Cardiac fibroblast (primary cell): ENCODE measurements at regions not wholly inside any gene's neighbourhood (a gene's known extent, or its start where the extent isn't known, plus 50 kb on each side); places are given as distances from the start of the nearest gene placed in this dataset.

Experiments
- DNase-seq, 2 donors: peaks; one replicate each; pipeline versions ENCODE4 v3.0.0 to v3.0.0-alpha.2; 2010; ENCODE audit warnings: low read depth in 2 of 2
- H3K4me3 ChIP-seq, 2 donors: replicated peaks in 1 of 2; 1 replicate in 1 of 2; 2 replicates in 1 of 2; pipeline ENCODE4 v1.5.1; 2011; ENCODE audit warnings: low read depth in 2 of 2, low read length in 2 of 2, mild to moderate bottlenecking in 2 of 2, moderate library complexity in 1 of 2
- CTCF ChIP-seq: IDR thresholded peaks from one replicate; pipeline ENCODE4 v1.5.1; 2011; ENCODE audit warnings: low read depth, mild to moderate bottlenecking, low read length, inconsistent platforms

DNA sequence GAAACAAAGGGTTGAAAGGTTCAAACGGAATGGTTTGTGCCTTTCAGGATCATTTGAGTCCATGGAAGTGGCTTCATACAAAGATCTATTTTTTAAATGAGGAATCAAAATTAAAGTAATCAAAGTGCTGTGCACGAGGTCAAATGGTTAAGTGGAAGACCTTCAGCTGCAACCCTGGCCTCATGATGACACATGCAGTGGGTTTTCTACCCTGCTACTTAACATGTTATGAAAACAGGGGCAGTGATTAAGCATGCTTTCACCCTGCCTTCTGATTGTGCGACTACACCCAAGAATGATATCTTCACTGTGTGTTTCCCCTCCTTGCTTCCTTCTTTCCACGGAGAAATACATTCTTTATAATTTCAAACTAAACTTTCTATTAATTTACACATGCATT, 604.2 kb downstream of the LRRIQ3 start:
- no peak overlapping the region for H3K4me3 ChIP-seq
- no peak for DNase-seq
- TF ChIP-seq CTCF: no peak

DNA sequence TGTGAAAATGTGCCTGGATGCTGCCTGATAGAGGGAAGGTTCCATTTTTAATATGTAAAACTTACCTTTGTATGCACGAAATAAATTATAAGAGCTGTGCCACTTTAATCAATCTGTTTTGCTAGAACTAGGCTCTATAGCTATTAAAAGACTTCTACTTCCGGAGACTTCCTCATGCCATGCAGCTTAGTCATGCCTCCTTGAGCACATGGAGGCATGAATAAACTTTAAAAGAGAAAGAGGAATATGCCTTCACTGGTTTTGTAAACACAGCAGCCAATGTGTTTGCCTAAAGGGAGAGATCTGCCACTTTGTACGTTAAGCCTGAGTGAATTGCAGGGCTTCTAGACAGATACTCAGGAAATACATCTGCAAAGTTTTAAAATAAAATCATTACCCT, 604.6 kb downstream of the LRRIQ3 start:
- no peak overlapping the region for H3K4me3 ChIP-seq
- peak; percentile 14 for DNase-seq
- TF ChIP-seq CTCF: no peak

- no peak for TF ChIP-seq CTCF
- H3K4me3 ChIP-seq: no peak overlapping the region
- DNase-seq: no peak
Measured at GRCh38 chr1:73587080-73587479, 610.9 kb downstream of the LRRIQ3 start.

DNA sequence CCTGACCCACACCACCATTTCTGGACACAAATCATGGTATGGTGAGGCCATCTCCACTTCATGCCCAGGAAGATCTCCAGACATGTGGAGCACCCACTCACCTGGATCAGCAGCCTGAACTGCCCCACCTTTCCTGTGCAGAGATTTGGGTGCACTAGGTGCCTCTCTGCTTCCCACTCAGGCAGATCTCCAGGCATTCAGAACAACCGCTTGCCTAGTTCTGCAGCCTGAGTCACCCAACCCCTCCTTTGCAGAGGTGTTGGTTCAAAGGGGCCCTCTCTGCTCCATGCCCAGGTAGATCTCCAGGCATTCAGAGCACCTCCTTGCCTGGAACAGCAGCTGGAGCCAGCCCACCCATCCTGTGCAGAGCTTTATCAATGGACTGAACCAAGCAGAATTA, 620.8 kb downstream of the LRRIQ3 start:
- DNase-seq: no peak
- no peak for TF ChIP-seq CTCF
- no peak overlapping the region for H3K4me3 ChIP-seq

DNA sequence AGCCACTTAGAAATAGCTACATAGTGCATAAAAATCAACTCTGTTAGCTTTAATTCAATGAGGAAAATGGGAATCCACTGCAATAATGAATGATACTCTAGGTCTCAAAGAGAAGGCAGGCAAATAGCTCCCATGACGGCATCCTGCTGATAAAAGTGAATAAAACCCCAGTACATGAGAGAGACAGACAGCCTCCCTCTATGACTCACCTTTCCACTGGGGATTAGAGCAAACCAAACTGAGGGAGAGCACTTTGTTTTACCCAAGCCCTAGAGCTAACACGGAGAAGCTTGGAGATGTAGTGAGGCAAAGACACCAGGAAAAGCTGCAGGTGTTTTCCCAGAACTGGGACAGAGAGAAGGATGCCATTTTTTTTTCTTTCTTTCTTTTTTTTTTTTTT, 621.9 kb downstream of the LRRIQ3 start:
- DNase-seq: no peak
- TF ChIP-seq CTCF: no peak
- no peak overlapping the region for H3K4me3 ChIP-seq

- TF ChIP-seq CTCF: no peak
- no peak for DNase-seq
- no peak overlapping the region for H3K4me3 ChIP-seq
Measured at GRCh38 chr1:73564294-73564693, 633.7 kb downstream of the LRRIQ3 start.

- TF ChIP-seq CTCF: no peak
- no peak for DNase-seq
- H3K4me3 ChIP-seq: no peak overlapping the region
Measured at GRCh38 chr1:73556270-73556669, 641.7 kb downstream of the LRRIQ3 start.
